EL (cell line): ENCODE measurements at regions not wholly inside any gene's neighbourhood (a gene's known extent, or its start where the extent isn't known, plus 50 kb on each side); places are given as distances from the start of the nearest gene placed in this dataset.
A peak's percentile ranks its signal among the peaks of the same experiment; 100 is the strongest.
"Not testable (repeated sequence)": the region's sequence is repeated elsewhere in the genome, so short reads cannot be mapped to it uniquely, and the experiment has no call there.

Experiments used
- DNase-seq: peaks from one replicate; pipeline ENCODE4 v3.0.0-alpha.2; 2016

DNA sequence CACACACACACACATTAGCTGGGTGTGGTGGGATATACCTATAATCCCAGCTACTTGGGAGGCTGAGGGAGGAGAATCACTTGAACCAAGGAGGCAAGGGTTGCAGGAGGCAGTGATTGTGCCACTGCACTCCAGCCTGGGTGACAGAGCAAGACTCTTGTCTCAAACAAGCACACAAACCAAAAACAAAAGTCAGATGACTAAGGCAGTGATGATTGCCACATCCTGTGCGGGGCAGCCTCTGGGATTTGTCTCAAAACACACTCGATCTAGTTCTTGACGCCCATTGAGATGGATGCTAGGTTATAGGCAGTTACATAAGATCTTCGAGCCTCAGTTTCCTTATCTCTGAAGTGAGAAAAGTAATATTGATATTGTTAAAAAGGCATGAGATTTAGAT is 57.8 kb upstream of the NBPF8 start:
- peak; percentile 15 for DNase-seq

DNA sequence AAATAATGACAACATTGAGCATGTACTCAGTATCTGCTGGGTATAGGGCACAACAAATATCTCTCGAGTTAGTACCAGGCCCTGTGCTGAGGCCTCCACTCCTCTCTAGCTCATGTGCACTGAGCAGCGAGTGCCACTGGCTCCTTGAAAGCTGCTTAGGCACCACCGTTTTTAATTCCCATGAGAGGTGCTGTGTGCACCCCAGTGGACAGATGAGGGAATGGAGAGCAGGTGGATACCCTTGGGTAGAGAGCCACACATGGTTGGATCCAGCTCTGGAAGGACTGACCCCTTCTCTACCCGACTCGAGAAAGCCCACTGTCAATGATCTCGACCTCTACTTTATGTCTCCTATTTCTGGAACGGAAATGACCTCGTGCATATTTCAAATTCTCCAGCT is 58.7 kb upstream of the NBPF8 start:
- peak; percentile 19 for DNase-seq

DNA sequence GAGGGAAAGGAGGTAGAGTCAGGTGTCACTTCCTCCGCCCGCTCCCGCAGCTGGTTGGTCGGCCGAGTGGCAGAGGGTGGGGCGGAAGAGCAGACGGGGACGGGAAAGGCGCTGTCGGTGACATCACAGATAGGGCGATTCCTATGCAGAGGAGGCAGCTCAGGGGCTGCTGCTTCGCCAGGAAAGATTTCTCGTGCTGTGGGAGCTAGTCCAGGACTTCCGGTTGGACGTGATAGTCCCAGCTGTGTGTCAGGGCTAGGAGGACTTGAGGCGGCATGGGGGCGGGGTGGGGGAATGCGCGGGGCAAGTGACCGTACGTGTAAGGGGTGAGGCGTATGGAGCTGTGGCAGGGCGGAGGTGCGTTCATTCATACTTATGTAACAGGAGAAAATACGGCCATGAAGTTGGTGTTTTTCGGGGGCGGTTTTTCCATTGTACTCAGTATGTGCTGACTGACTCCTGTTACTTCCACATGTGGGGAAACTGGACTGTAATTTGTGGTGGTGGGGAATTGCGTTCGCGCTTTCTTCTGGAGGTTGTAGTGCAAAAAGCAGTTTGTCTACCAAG is 60.1 kb upstream of the NBPF8 start:
- DNase-seq: peak; percentile 77

DNA sequence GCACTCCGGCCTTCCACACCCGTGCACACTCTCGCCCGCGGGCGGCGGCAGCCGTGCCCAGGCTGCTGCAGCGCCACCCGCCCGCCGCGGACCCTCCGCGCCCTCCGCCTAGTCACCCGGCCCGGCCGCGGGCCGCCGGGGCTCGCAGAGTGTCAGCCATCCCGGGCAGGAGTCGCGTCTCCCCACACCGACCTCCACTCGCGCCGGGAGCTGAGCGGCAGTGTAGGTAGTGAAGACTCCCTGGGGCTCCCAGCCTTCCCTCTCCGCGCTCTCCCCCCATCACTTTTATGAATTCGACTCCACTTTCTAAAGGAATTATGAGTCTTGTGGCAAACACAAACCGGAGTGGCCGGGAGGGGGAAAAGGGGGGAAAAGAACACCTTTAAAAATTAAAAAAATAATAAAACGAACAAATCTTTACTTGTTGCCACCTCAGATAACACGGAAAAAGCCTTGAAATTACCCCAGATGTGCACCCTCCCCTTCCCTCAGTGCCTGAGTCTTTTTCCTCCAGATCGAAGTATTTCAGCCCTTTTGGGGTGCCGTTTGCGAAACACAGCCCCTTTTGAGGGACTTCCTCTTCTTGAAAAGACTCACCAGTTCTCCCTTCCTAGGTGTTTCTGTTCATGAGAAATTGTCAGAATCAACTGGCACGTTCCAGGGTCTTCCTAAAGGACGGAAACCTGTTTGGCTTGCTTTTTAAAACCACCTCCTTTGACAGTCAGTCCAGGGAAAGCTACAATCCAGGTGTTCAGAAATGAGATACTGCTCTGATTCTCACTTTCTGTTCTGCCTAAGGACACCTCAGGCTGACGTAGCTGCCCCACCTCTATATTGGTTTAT is 72.4 kb upstream of the NBPF8 start:
- not testable (repeated sequence) for DNase-seq

DNA sequence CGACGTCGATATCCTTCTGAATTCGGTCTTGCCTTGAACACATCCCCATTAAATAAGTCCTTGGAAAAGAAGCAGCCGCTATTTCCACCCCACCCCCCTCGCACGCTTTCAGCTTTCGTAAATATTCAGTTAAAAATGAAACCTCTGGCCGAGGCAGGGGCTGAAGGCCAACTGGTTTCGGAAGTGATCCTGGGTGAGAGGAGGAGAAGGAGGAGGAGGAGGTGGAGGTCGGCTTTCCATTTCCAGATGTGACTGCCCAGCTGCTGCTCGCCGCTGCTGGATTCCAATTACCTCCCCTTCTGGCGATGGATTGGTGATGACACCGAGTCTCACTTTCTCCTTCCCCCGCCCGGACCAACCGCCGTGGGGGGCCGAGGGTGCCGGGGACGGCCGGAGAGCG is 73.1 kb upstream of the NBPF8 start:
- peak; percentile 22 for DNase-seq

DNA sequence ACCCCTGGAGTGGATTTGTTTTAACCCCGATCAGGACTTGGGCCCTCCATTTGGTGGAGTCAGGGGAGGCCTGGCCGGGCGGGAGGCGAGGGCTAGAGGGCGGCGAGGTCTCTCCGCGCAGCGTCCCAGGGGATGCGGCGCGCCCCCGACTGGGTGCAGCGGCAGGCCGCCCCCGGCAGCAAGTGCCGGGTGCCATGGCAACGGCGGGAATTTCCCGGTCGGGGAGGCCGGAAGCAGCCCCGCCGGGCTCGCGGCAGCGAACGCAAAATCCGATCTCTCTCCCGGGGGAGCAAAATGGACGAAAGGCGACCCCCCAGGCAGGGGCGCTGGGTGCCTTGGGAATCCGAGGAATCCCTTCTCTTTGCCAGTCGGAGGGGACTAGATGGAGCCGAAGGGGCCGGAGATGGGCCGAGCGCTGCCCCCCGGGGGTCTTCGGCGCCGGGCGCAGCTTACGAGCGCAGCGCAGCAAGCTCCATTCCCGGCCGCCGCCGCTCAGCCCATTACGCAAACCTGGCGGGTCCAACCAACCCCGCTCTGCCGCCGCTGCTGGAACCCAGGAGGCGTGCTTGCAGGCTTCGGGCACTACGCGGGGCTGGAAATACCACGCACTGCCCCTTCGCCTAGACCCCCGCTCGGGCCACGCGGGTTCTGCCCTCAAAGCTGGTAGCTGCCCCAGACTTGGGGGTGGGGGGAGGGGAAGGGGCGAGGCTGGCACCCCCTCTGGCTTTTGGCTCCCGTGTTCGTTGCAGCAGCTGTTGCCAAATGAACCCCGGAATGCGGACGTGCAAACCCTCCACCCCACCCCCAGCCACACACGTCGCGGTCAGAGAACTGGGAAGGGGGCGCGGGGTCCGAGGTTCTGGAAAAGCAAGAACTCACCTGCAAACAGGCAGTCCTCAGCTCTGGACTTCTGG is 73.7 kb upstream of the NBPF8 start:
- DNase-seq: not testable (repeated sequence)

DNA sequence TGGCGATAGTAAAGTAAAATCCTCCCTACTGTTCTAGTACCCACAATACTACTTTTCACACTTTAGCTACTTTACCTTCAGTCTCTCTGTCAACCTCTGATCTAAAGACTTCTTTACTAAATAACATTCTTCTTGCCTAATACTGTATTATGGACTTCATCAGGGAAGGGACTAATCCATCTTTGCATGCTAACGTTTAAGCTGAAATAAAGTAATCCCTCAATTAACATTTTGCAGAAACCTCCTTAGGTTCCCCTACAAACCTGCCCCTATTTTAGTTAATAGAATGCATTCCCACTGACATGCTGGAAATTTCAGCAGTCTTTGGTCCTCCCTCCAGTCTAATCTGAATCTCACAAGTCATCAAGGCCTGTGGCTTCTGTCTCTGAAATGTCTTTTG is 99.1 kb upstream of the NBPF8 start:
- DNase-seq: not testable (repeated sequence)

DNA sequence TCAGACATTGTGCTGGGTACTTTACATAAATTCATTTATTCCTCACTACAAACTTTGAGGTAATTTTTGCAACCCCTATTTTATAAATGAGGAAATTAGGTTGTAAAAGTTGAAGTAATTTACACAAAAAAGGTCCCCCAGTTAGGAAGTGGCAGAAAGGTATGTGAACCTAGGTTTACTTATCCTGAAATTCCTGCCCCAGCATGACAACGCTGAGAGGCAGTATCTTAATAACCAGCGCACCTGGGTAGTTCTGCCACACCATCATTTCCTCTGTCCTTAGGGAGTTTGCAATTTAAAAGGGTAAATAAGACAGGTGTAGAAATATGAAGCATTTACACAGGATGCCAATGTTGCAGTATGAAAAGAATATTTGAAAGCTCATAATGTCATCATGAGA is 102.9 kb upstream of the NBPF8 start:
- DNase-seq: not testable (repeated sequence)

DNA sequence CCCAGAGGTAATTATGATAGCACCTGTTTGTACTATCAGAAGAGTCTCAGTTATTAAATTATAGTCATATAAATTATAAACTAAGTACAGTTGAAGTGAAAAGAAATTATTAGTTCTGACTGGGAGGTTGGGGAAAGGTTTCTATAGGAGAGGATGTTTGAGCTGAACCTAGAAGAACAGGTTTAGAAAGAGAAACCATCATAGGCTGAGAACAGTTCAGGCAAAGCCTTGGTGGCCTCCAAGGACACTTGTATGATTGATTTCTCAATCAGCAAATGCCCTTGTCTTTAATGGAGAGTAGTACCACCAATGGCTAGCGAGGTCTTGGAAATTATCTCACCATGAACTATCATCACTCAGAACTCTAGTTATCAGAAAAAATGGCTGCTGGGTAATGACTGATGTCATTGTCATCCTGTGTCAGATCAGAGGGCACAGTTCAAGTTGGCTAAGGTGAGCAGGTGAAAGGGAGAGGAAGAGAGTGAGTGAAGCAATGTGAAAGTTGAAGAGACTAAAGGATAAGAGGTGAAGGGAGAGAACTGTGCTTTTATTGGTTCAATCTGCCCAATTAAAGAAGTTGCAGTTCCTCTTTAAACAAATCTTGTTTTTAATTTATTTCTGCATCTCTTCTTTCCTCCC is 105.8 kb upstream of the NBPF8 start:
- DNase-seq: not testable (repeated sequence)

DNA sequence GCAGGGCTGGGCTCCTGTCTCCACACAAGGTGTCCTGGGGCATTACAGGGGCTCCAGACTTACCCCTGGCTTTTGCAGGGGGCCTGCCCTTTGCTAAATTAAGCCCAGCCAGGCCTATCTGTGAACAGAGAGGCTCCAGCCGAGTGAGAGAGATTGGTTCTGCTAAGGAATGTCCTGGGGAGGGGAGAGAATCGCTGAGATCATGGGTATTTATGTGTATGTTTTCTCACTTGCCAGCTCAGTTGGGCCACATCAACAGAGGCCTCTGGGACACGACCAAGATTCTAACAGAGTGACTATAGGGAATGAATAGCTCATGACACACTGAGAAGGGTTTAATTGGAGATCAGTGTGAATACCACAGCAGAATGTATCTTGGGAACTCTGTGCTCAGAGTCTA is 109.8 kb upstream of the NBPF8 start:
- DNase-seq: not testable (repeated sequence)

DNA sequence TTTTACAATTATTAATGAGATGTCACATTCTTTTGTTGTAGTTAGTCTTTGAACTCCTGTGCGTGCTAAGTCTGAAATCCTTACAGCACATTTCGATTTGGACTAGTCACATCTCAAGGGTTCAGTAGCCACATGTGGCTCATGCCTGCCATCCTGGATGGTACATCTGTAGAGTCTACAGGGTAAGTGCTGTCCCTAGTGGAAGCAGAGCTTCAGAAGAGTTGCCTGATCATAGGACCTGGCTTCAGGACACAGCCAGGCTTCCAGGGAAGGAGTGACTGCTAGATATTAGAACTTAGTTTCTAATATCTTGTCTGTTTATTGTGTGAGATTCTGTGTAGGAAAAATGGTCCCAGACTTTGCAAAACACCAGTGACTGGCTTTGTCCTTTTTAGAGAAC is 110.5 kb upstream of the NBPF8 start:
- not testable (repeated sequence) for DNase-seq

DNA sequence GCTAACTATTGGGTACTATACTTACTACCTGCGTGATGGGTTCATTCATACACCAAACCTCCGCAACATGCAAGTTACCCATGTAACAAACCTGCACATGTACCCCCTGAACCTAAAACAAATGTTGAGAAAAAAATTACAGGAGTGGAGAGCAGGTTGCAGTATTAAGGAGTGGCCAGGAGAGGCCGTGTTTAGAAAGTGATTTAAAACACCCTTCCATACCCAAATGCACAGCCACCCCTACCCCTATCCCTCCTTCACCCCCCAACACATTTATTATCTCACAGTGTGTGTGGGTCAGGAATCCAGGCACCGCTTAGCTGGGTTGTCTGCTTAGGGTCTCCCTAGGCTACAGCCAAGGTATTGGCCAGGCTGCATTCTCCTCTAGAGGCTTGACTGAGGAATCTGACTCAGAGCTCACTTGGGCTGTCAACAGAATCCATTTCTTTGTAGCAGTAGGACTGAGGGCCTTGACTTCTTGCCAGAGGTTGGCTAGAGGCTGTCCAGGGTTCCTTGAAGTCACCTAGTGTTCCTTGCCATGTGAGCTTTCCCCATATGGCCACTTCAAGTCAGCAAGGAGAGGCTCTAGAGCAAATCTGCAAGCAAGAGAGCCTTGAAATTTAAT is 115.3 kb upstream of the NBPF8 start:
- not testable (repeated sequence) for DNase-seq

DNA sequence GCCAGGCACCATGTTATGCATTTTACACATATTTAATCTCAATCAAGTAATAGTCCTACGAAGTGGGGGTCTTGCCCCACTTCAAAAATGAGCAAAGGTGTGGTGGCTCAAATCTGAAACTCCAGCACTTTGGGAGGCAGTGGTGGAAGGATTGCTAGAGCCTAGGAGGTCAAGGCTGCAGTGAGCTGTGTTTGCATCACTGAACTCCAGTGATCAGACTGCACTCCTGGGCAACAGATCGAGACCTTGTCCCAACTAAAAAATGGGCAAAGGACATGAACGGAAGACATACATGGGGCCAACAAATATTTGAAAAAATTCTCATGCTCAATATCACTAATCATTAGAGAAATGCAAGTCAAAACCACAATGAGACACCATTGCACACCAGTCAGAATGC is 116.3 kb upstream of the NBPF8 start:
- not testable (repeated sequence) for DNase-seq

DNA sequence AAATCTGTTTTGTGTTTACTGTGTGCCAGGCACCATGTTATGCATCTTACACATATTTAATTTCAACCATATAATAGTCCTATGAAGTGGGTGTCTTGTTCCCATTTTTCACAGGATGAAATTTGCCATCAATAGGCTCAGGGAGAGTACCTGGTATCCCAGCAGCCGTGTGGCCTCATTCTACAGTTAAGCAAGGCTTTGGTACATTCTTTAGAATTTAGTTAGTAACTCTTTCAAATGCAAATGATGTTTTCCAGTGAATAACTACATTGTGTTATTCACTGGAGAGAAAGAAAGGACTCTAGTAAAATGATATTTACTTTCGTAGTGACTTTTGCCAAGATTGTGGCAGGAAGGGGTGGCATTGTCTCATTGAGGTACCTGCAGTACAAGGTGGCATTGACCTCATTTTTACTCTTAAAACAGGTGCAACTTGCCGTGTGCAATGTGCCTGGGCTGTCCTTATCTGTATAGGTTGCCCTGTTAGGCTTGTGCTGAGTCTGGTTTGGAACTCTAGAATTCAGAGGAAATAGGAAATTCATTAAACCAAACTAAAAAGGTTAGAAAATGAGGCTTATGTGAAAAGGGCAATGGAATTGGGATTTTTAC is 117.4 kb upstream of the NBPF8 start:
- DNase-seq: not testable (repeated sequence)

DNA sequence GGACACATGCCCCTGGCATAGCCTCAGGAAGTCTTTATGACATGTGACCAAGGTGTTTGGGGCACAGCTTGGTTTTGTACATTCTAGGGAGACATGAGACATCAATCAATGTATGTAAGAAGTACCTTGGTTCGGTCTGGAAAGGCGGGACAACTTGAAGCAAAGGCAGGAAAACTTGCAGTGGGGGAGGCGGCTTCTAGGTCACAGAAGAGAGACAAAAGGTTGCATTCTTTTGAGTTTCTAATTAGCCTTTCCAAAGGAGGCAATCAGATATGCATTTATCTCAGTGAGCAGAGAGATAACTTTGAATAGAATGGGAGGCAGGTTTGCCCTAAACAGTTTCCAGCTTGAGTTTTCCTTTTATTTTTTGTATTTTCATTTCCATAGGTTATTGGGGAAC is 113.8 kb upstream of the SEC22B start:
- DNase-seq: not testable (repeated sequence)

DNA sequence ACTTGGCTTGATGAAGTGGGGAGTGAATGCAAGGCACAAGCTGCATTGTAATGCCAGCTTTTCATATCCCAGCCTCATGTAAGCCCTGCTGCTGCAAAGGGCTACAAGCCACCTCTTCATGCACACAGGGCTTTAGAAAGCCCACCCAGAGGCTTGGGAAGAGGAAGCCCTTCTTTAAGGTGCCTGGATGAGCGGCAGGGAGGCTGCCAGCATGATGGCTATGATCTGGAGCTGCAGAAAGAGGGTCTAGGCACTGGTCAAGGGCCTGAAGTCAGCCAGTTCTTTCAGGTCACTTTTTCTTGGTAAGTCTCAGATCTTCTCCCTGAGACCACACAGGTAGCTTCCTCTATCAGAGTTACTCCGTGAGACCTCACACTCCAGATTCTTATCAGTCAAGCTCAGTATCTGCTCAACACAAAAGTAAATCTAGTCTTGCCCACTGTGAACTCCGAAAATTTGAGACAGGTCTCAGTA is 113.3 kb upstream of the SEC22B start:
- not testable (repeated sequence) for DNase-seq

DNA sequence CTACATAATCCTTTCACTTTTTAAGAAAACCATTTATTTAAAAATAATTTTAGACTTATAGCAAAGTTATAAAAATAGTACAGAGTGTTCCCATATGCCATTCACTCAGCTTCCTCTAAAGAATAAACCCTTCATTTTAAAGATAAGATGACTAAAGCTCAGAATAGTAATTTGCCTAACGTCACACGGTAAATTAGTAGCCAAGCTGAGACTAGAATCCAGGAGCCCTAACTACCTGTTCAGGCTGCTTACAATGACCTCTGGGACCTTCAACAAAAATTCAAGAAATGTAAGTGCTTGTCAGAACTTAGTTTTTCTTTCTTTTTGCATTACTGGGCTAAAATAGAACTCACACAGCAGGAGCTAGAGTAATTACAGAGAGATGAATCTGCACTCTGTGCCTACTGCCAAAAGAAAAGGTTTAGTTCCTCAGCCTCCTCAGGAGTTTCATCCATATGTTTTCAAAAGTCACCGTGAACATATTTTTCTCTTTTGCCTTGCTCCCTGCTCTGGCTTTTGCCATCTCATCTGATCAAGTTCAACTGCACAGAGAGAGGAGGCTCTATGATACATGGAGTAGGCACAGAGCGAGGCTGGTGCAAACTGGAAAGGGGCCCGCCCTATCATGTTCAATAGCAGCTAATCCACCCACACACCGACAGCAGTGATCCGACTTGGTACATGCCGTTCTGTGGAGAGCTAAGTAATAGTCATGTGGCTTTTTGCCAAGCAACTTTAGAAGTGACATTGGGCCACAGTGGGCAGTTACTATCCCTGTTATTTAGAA is 112.7 kb upstream of the SEC22B start:
- DNase-seq: not testable (repeated sequence)

DNA sequence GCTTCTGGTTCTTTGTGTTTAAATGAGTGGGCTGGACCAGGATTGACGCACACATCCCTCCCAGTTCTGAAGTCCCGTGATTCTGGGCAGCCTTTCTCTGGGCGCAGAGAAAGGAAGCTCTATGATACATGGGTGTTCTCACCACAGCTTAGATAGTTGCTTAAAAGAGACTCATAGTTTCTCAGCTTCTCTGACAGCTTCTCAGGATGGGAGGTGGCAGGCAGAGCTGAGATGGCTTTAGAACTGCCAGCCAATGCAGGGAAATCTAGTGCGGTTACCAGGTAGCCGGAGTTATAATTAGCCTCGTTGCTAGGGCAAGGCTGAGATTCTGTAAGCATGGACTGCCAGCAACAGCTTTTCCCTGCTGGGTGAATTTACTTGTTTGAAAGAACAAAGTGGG is 111.8 kb upstream of the SEC22B start:
- not testable (repeated sequence) for DNase-seq

DNA sequence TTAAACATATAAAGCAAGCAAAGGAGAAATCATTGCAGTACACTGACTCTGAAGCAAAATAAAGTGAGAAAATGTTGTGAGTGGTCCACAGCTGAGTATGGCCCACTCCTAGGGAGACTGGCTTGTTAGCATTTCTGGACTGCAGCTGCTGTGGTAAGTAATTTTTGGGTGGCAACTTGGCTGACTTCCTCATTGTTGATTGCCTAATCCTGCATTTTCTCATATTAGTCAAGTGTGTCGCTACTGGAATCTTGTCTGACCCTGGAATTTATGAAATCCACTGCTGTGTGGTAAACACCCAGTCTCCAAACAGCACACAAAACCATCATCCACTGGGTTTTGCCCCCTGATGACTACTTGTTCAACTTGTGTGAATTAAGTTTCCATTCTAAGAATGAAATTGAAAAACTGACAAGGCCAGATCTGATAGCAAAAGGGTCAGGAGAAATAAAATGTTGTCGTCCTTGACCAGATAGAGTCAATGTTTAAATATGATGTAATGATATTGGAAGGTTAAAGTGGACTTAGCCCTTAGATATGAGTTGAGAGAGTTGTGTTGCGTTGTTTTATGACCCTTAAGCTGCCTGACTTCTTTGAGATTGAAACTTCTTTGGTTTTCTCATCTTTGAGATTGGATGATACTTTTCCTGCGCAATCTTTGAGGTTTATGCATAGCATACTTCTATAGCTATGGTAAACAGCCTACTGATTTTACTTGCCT is 106.6 kb upstream of the SEC22B start:
- not testable (repeated sequence) for DNase-seq

DNA sequence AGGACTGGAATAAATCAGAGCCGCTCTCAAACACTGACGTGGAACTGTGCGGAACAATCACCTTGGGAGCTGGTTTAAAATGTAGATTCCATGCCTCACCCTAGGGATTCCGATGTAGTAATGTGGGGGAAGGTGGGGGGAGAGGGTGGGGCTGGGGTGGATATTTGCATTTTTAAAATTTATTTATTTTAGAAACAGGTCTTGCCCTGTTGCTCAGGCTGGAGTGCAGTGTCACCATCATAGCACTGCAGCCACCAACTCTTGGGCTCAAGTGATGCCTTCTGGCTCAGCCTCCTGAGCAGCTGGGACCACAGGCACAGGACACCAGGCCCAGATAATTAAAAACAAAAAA is 101.9 kb upstream of the SEC22B start:
- not testable (repeated sequence) for DNase-seq
